Neuronal stem cell (in vitro differentiated cells): ENCODE measurements at regions not wholly inside any gene's neighbourhood (a gene's known extent, or its start where the extent isn't known, plus 50 kb on each side); places are given as distances from the start of the nearest gene placed in this dataset.

Experiments
- DNase-seq: peaks from one replicate; pipeline ENCODE4 v3.0.0-alpha.2; 2013; ENCODE audit warnings: low spot score
- H2AFZ ChIP-seq: one replicate; pipeline ENCODE4 v1.6.1; 2013; ENCODE audit warnings: mild to moderate bottlenecking, low read length, inconsistent platforms
- H2AK5ac ChIP-seq: 2 replicates; pipeline ENCODE4 v1.6.1; 2013; ENCODE audit warnings: low read depth, mild to moderate bottlenecking, inconsistent platforms, low read length, moderate library complexity, mixed read lengths
- H2BK120ac ChIP-seq: 2 replicates; pipeline ENCODE4 v1.6.1; 2013; ENCODE audit warnings: low read depth, mild to moderate bottlenecking, inconsistent platforms, low read length, moderate library complexity, mixed read lengths
- H2BK12ac ChIP-seq: one replicate; pipeline ENCODE4 v1.6.1; 2013; ENCODE audit warnings: low read length, inconsistent platforms
- H2BK15ac ChIP-seq: 2 replicates; pipeline ENCODE4 v1.6.1; 2013; ENCODE audit warnings: mild to moderate bottlenecking, low read length, inconsistent platforms, mixed read lengths
- H2BK5ac ChIP-seq: one replicate; pipeline ENCODE4 v1.6.1; 2013; ENCODE audit warnings: inconsistent platforms, mild to moderate bottlenecking, low read length, moderate library complexity
- H3K14ac ChIP-seq: one replicate; pipeline ENCODE4 v1.6.1; 2013; ENCODE audit warnings: low read length, inconsistent platforms
- H3K18ac ChIP-seq: 2 replicates; pipeline ENCODE4 v1.6.1; 2013; ENCODE audit warnings: low read length, inconsistent platforms
- H3K23ac ChIP-seq: 2 replicates; pipeline ENCODE4 v1.6.1; 2013; ENCODE audit warnings: low read depth, mild to moderate bottlenecking, mixed read lengths, low read length, inconsistent platforms; ENCODE audit not compliant: poor library complexity
- H3K27ac ChIP-seq: replicated peaks from 3 replicates; pipeline ENCODE4 v1.5.1; 2013; ENCODE audit warnings: low read length, inconsistent platforms
- H3K27me3 ChIP-seq, 3 experiments: 2 replicates each; pipeline ENCODE4 v1.6.1; 2013; ENCODE audit warnings: low read length in 3 of 3, mild to moderate bottlenecking in 2 of 3, inconsistent platforms in 1 of 3, low read depth in 1 of 3, mixed read lengths in 1 of 3, moderate library complexity in 1 of 3; ENCODE audit not compliant: control insufficient read depth in 3 of 3, insufficient read depth in 3 of 3
- H3K36me3 ChIP-seq, 2 donors: replicated peaks in 1 of 2; 2 replicates each; pipeline ENCODE4 v1.6.1; 2013; ENCODE audit warnings: low read length in 2 of 2; ENCODE audit not compliant: control insufficient read depth in 2 of 2, insufficient read depth in 2 of 2
- H3K4ac ChIP-seq: 2 replicates; pipeline ENCODE4 v1.6.1; 2013; ENCODE audit warnings: inconsistent platforms, mild to moderate bottlenecking, low read length, moderate library complexity
- H3K4me1 ChIP-seq, 2 donors: 1 replicate in 1 of 2; 2 replicates in 1 of 2; pipeline ENCODE4 v1.6.1; 2013; ENCODE audit warnings: low read length in 2 of 2, low read depth in 1 of 2; ENCODE audit not compliant: control insufficient read depth in 2 of 2, insufficient read depth in 1 of 2
- H3K4me2 ChIP-seq: one replicate; pipeline ENCODE4 v1.6.1; 2013; ENCODE audit warnings: mild to moderate bottlenecking, low read length, inconsistent platforms; ENCODE audit not compliant: insufficient read depth, poor library complexity, severe bottlenecking
- H3K4me3 ChIP-seq, 2 donors: 2 replicates each; pipeline ENCODE4 v1.5.1; 2013; ENCODE audit warnings: low read length in 2 of 2, mild to moderate bottlenecking in 2 of 2, inconsistent platforms in 1 of 2, moderate library complexity in 1 of 2
- H3K79me1 ChIP-seq: one replicate; pipeline ENCODE4 v1.6.1; 2013; ENCODE audit warnings: low read depth, mild to moderate bottlenecking, inconsistent platforms, low read length, moderate library complexity
- H3K9ac ChIP-seq: one replicate; pipeline ENCODE4 v1.6.1; 2013; ENCODE audit warnings: mild to moderate bottlenecking, low read depth, low read length, inconsistent platforms; ENCODE audit not compliant: poor library complexity
- H3K9me3 ChIP-seq, 2 donors: replicated peaks in 1 of 2; 2 replicates each; pipeline versions ENCODE3 to v1.6.1; 2013; ENCODE audit warnings: low read length in 2 of 2, mild to moderate bottlenecking in 2 of 2, inconsistent platforms in 1 of 2, low read depth in 1 of 2, mixed read lengths in 1 of 2, moderate library complexity in 1 of 2; ENCODE audit not compliant: control insufficient read depth in 2 of 2, insufficient read depth in 1 of 2
- H4K8ac ChIP-seq: one replicate; pipeline ENCODE4 v1.6.1; 2013; ENCODE audit warnings: low read depth, mild to moderate bottlenecking, inconsistent platforms, low read length, moderate library complexity
- H4K91ac ChIP-seq: one replicate; pipeline ENCODE4 v1.6.1; 2013; ENCODE audit warnings: low read length, low read depth, mild to moderate bottlenecking, inconsistent platforms; ENCODE audit not compliant: poor library complexity
- WGBS, 2 donors: extraction: QIAGEN DNeasy Blood & Tissue Kit; methylation state at CpG; one replicate each; pipeline ENCODE4 v1.1.7; 2013; ENCODE audit warnings: missing lambda C conversion rate in 2 of 2, mixed read lengths in 1 of 2; ENCODE audit not compliant: insufficient read length in 2 of 2, insufficient replicate concordance in 1 of 2; ENCODE audit errors: extremely low coverage in 2 of 2; 5-methylcytosine and 5-hydroxymethylcytosine counted together

- Histone ChIP-seq H3K27ac (no peak overlapping the region), H2AFZ (no peak overlapping the region), H2AK5ac (no peak overlapping the region), H3K4me1 (peaks cover 0 to 3% of the 10 kb centered on the region in 2 donors), H3K27me3 (peaks cover 0 to 4% (median 0%) of the 10 kb centered on the region in 3 experiments), H3K23ac (no peak overlapping the region), H3K4me2 (no peak overlapping the region), H2BK15ac (no peak overlapping the region), H2BK12ac (no peak overlapping the region), H3K18ac (no peak overlapping the region), H3K36me3 (no peaks in the 10 kb centered on the region), H3K14ac (no peak overlapping the region), H3K4me3 (no peak overlapping the region), H4K91ac (no peak overlapping the region), H2BK120ac (no peak overlapping the region), H2BK5ac (no peak overlapping the region), H3K79me1 (no peaks in the 10 kb centered on the region), H3K9me3 (peaks cover 0 to 2% of the 10 kb centered on the region in 2 donors), H3K4ac (no peak overlapping the region), H3K9ac (no peak overlapping the region), H4K8ac (no peak overlapping the region)
- no peak for DNase-seq
- WGBS, 2 donors: no CpG with 5 or more reads among the region's 4 CpGs
Observed at GRCh38 chr5:2188661-2189060, 305.9 kb upstream of the IRX4 start.

GRCh38 chr5:2188137-2188536 is 305.4 kb upstream of the IRX4 start:
- Histone ChIP-seq H3K27me3 (peaks cover 0 to 4% (median 0%) of the 10 kb centered on the region in 3 experiments), H2BK12ac (no peak overlapping the region), H3K36me3 (no peaks in the 10 kb centered on the region)

GRCh38 chr5:2187687-2188086 is 305.0 kb upstream of the IRX4 start:
- H3K79me1 ChIP-seq: no peaks in the 10 kb centered on the region
- no peak overlapping the region for H3K4me3 ChIP-seq
- no peak overlapping the region for H3K4me2 ChIP-seq
- no peaks in the 10 kb centered on the region for H3K36me3 ChIP-seq
- peaks cover 0 to 4% (median 0%) of the 10 kb centered on the region in 3 experiments for H3K27me3 ChIP-seq
- no peak overlapping the region for H3K27ac ChIP-seq
- no peak overlapping the region for H3K18ac ChIP-seq
- H3K4ac ChIP-seq: no peak overlapping the region
- DNase-seq: no peak
- no peak overlapping the region for H4K8ac ChIP-seq
- no peak overlapping the region for H2BK15ac ChIP-seq
- WGBS, 2 donors: no CpG with 5 or more reads among the region's 10 CpGs
- peaks cover 0 to 12% of the 10 kb centered on the region in 2 donors for H3K4me1 ChIP-seq
- H2BK120ac ChIP-seq: no peak overlapping the region
- peaks cover 0 to 2% of the 10 kb centered on the region in 2 donors for H3K9me3 ChIP-seq
- no peak overlapping the region for H4K91ac ChIP-seq
- no peak overlapping the region for H3K9ac ChIP-seq
- H3K23ac ChIP-seq: no peak overlapping the region
- H2BK5ac ChIP-seq: no peak overlapping the region
- no peak overlapping the region for H2BK12ac ChIP-seq
- no peak overlapping the region for H2AFZ ChIP-seq
- H2AK5ac ChIP-seq: no peak overlapping the region
- H3K14ac ChIP-seq: no peak overlapping the region

More at GRCh38 chr5:2188137-2188536, 305.4 kb upstream of the IRX4 start:
- Histone ChIP-seq H2AFZ (no peak overlapping the region), H3K14ac (no peak overlapping the region), H4K91ac (no peak overlapping the region), H3K4me1 (peaks cover 0 to 8% of the 10 kb centered on the region in 2 donors), H3K18ac (no peak overlapping the region), H3K27ac (no peak overlapping the region), H2AK5ac (no peak overlapping the region), H3K9me3 (peaks cover 0 to 2% of the 10 kb centered on the region in 2 donors), H2BK15ac (no peak overlapping the region), H4K8ac (no peak overlapping the region), H2BK120ac (no peak overlapping the region), H2BK5ac (no peak overlapping the region), H3K9ac (no peak overlapping the region), H3K4me3 (no peak overlapping the region), H3K23ac (no peak overlapping the region), H3K79me1 (no peaks in the 10 kb centered on the region), H3K4ac (no peak overlapping the region), H3K4me2 (no peak overlapping the region)
- WGBS, 2 donors: no CpG with 5 or more reads among the region's 7 CpGs
- DNase-seq: no peak

GRCh38 chr5:2187156-2187555 is 304.4 kb upstream of the IRX4 start:
- no peak for DNase-seq

More at GRCh38 chr5:2187156-2187555, 304.4 kb upstream of the IRX4 start:
- Histone ChIP-seq H3K14ac (no peak overlapping the region), H3K9me3 (peaks cover 0 to 2% of the 10 kb centered on the region in 2 donors), H2BK120ac (no peak overlapping the region), H3K36me3 (no peaks in the 10 kb centered on the region), H2BK15ac (no peak overlapping the region), H3K18ac (no peak overlapping the region), H4K91ac (no peak overlapping the region), H3K4me1 (peaks cover 0 to 12% of the 10 kb centered on the region in 2 donors), H3K23ac (no peak overlapping the region), H2AK5ac (no peak overlapping the region), H2BK12ac (no peak overlapping the region), H3K4ac (no peak overlapping the region), H2AFZ (no peak overlapping the region), H3K9ac (no peak overlapping the region), H3K27me3 (peaks cover 0 to 5% (median 0%) of the 10 kb centered on the region in 3 experiments), H2BK5ac (no peak overlapping the region), H3K79me1 (no peaks in the 10 kb centered on the region), H4K8ac (no peak overlapping the region), H3K4me3 (no peak overlapping the region), H3K27ac (no peak overlapping the region), H3K4me2 (no peak overlapping the region)
- WGBS, 2 donors: no CpG with 5 or more reads among the region's 11 CpGs
